ENCODE measurements at regions not wholly inside any gene's neighbourhood (a gene's known extent, or its start where the extent isn't known, plus 50 kb on each side); places are given as distances from the start of the nearest gene placed in this dataset.

- no peak overlapping the region for H3K4me3 ChIP-seq (ENCODE audit: low read depth, low read length)
These were observed 432.5 kb downstream of the FGF9 start for GRCh38 chr13:22103046-22104027.

GRCh38 chr13:22106058-22106457 lies 435.2 kb downstream of the FGF9 start:
- TF ChIP-seq CTCF (IDR thresholded peaks at IDR 0.05; ENCODE audit: low read depth, low read length), result no peak
- no peak overlapping the region for H3K4me3 ChIP-seq (ENCODE audit: low read depth, low read length)

More at GRCh38 chr13:22103046-22104027, 432.5 kb downstream of the FGF9 start:
- no peak for TF ChIP-seq CTCF (IDR thresholded peaks at IDR 0.05; ENCODE audit: low read depth, low read length)

GRCh38 chr13:22107549-22107948 lies 436.7 kb downstream of the FGF9 start:
- TF ChIP-seq CTCF (IDR thresholded peaks at IDR 0.05; ENCODE audit: low read depth, low read length), result no peak
- no peak overlapping the region for H3K4me3 ChIP-seq (ENCODE audit: low read depth, low read length)

GRCh38 chr13:22108283-22108942 lies 437.5 kb downstream of the FGF9 start:
- no peak for TF ChIP-seq CTCF (IDR thresholded peaks at IDR 0.05; ENCODE audit: low read depth, low read length)
- no peak overlapping the region for H3K4me3 ChIP-seq (ENCODE audit: low read depth, low read length)

- H3K4me3 ChIP-seq (ENCODE audit: low read depth, low read length), result no peak overlapping the region
- no peak for TF ChIP-seq CTCF (IDR thresholded peaks at IDR 0.05; ENCODE audit: low read depth, low read length)
These were observed 438.1 kb downstream of the FGF9 start for GRCh38 chr13:22108979-22109378.

GRCh38 chr13:22110368-22110767 lies 439.5 kb downstream of the FGF9 start:
- no peak overlapping the region for H3K4me3 ChIP-seq (ENCODE audit: low read depth, low read length)
- no peak for TF ChIP-seq CTCF (IDR thresholded peaks at IDR 0.05; ENCODE audit: low read depth, low read length)

Data from WI38 (cell line).